ENCODE measurements at regions not wholly inside any gene's neighbourhood (a gene's known extent, or its start where the extent isn't known, plus 50 kb on each side); places are given as distances from the start of the nearest gene placed in this dataset.
"Not testable (repeated sequence)": the region's sequence is repeated elsewhere in the genome, so short reads cannot be mapped to it uniquely, and the experiment has no call there.

DNA sequence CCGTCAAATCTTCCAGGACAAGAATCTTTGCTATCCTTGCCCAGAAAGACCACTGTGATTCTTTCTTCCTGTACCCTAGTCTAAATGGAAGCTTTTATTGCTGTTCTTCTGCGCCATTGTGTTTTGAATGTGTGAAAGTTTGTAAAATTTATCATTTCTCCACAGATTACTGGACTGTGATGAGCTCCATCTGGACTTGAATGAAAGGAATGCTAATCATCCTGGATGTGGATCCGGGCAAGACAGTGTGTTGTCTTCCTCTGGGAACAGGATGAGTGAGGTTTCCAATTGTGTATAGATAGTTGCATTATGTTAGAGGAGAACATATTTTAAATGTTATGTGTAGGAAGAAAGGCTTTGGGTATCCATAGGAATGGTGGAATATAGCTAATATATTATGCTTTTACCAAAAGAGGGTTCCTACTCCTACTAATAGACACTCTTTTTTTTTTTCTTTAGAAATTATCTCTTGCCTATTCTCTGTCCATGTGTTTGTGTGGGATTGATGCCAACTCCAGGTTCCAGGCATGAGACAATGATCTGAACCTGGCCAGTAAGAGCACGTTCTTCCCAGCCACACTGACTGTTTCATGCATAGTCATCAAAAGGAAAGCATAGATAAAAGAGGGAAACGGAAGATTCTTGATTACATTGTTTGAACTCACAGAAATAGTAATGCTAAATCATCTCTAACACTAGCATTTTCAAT is 803.6 kb upstream of the ADGRL3 start:
- no peak for DNase-seq

DNA sequence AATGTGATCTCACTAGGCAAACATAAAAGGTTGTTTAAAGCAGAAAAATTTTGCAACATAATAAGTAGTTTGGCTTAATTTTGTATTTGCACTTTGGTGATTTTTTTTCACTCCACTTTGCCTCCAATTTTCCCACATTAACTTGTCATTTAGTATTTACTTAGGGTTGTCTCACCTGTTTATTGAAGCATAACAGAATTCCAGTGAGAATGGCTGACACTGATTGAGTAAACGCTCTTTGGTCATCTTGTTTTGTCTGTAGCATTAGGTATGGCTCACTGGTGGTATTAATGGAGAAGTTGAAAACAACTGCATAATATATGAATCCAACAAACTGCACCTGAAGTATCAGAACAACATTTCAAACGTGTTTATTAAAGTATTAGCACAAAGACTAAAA is 799.5 kb upstream of the ADGRL3 start:
- DNase-seq = no peak

DNA sequence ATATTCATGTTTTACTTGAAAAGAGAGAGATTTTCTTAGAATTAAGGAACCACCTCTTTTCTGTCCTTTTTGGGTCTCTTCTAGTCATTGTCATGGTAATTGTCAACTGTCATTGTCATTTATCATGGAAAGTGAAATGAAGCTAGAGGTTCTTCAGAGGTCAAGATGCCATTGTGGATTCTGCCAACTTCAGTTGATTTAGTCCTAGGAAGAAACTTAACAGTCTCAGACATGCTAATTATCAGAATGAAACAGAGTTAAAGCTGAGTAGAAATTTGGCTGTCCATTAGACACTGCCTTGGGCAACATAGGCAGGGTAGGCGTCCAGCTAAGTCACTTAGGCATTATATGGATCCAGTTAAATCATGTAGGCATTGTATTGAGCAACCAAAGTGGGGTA is 796.1 kb upstream of the ADGRL3 start:
- no peak for DNase-seq

DNA sequence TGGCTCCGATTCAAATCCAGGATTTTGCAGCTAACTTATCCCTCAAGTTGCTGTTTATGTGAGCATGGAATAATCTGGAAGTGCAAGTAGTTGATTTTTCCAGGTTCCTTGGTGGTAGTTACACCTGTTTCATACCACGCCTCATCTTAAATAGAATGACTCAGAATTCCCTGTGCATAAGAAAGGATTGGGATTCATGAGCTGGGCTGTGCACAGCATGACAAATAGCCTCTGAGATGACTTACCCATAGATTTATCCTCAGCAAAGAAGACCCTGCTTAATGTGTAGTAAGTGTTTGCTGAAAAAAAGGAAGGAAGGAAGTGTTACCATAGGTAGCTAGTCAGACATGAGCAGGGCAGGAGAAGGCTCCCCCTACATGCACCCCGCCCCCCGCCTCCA is 777.7 kb upstream of the ADGRL3 start:
- DNase-seq = no peak

DNA sequence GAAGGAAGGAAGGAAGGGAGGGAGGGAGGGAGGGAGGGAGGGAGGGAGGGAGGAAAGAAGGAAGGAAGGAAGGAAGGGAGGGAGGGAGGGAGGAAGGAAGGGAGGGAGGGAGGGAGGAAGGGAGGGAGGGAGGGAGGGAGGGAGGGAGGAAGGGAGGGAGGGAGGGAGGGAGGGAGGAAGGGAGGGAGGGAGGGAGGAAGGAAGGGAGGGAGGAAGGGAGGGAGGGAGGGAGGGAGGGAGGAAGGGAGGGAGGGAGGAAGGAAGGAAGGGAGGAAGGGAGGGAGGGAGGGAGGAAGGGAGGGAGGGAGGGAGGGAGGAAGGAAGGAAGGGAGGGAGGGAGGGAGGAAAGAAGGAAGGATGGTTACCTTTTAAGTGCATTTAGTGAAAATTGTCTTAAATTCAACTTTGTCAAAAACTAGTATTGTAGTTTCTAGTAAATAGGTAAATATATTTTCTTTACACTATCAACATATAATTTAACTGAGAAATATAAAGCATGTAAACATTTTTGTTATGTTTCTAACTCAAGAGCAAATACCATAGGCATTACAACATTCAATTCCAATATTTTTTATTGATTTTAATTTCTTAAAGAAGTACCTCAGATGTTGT is 776.4 kb upstream of the ADGRL3 start:
- not testable (repeated sequence) for DNase-seq

DNA sequence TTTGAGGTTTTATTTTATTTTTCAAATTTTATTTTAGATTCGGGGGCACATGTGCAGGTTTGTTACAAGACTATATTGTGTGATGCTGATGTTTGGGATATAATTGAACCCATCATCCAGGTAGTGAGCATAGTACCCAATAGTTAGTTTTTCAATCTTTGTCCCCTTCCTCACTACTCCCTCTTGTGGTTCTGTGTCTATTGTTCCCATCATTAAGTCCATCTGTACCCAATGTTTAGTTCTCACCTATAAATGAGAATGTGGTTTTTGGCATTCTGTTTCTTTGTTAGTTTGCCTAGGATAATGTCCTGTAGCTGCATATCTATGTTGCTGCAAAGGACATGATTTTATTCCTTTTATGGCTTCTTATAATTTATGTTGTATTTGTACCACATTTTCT is 767.2 kb upstream of the ADGRL3 start:
- DNase-seq = no peak

DNA sequence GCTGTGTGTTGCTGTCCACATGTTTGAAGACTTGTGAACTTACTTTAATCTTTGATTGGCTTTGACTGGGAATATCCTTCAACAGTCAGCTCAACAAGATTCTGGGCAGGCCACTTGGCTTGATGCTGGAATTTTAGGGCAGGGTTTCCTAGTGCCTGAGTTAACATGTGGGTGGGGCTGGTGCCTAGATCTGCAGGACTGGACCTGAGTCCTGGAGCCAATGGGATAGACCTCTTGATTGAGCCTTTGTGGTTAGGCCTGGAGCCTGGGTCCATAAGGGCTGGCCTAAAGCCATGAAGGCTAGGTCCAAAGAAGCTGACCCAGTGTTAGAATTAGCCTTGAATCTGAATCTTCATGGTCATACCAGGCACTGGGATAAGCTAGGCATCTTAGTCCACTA is 757.1 kb upstream of the ADGRL3 start:
- DNase-seq = no peak

DNA sequence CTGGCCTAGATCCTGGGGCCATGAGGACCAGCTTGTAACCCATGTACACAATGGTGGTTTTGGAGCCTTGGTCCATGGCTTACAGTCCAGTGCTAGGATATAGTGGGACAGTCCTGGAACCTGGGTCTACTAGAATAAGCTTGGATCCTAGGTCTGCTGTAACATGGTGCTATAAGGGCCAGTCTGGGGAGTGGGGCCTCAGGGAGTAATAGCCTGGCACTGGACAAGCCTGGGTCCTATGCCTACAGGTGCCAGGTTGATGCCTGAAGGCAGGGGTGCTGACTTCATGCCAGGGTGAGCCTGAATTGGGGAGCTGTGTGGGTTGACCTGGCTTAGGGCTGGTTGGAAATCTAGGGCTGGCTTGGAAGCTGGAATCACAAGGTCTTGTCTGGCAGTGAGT is 756.3 kb upstream of the ADGRL3 start:
- no peak for DNase-seq

DNA sequence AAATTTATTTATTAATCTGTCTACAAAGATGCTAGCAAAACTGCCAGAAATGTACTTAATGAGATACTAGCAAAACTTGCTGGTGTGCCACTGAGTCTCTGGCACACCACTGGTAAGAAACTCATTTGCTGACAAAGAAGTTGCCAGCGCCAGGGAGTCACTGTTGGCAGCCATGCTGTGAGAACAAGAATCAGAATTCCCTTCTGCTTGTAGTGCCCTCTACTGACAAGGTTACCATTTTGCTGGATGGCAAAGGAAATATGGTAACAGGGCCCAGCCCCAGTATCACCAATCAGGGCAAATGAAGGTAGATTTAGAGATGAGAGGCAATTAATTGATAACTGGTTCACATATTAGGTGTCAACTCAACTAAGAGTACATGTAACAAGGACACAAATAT is 750.1 kb upstream of the ADGRL3 start:
- DNase-seq = no peak

DNA sequence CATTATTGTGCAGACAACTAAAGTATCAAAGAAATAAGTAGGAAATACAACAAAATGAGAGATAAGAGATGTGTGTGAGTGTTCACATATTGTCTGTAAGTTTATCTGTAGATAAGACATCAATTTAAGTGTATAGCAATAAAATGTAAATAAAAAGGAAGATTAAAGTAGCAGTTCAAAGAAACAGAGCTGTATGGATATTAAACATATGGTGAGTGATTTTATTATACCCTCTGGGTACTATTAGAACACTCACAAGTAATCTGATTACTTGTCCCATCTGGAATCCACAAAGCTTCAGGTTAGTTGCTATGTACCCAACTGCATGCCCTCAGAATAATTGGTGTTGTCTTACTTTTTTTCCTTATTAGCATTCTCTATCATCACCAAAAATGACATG is 747.9 kb upstream of the ADGRL3 start:
- DNase-seq = no peak

DNA sequence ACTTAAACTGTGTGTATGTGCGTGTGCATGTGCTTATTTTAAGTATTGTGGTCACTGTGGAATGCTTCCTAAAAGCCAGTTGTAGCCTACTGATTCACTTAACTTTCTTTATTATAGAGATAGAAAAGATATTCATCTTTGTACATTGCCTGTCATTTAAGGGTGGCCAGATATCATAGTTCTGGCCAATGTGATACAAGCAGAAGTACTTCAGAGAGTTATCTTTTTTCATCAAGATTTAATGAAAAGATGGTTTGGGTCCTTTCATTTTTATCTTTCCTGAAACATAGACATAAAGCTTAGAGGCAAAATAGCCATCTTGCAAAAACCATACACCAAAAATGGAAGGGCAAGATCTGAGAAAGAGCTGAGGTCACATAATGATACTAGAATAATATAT is 744.7 kb upstream of the ADGRL3 start:
- DNase-seq = no peak

DNA sequence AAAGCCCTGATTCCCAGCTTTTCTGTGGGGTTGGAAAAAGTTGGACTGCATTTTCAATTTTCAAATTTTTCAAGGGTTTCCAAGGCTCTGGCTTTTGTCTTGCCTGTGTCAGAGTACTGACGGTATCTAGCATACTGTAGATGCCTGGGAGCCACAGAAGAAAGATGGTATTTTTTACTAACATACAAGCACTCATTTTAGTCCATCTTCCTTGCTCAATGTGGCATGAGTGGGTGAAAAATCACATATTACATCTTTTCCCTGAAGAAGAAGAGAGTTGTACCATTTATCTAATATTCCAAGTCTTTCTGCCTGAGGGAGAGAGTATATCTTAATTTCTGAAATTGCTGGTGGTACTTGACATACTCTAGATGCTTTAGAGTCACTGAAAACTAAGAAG is 738.6 kb upstream of the ADGRL3 start:
- DNase-seq = no peak

DNA sequence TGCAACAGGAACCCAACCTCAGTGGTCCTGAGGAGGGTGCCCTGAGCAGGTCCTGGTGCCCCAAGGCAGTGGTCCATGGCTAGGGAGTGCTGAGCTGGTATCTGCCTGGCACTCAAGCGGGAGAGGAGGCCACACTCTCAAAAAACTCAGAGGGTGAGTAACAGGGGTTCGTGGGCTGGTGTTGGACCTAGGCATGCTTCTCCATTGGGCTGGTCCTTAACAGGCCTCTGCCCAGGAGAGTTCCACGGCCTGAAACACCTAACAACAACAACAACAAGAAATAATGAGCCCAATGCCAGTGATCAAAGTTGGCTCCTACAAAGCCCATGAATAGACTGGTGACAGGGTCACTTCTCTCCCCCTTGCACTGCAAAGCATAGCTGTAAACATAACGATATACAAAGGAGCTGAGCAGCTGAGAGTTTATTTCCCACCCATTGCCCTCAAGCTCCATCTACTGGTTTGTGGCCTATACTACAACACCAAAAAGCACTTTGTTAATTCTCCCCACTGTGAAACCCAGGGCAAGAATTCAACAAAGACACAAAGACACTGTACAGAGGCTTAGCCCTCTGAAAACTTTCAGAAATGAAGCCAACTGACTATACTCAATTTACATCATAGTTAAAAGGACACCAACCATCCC is 736.1 kb upstream of the ADGRL3 start:
- DNase-seq = no peak

DNA sequence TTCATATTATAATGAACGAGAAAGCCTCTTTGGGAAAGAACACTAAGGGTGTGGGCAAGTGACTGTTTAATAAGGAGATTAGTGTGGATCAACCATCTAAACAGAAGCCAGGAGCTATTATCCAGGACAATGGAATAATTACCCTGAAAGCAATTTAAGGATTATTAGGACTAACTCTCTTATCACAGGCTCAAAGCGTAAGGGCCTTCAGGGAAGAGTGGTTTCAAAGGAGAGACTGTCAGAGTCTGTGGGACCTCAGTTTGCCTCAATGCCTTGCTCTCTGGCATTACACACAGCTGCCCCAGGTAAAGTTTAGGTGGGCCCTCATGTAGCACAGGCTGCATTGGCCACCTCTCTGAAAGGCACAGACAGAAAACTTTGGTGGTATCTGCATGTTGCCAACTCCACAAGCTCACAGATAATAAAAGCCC is 717.2 kb upstream of the ADGRL3 start:
- DNase-seq = no peak

DNA sequence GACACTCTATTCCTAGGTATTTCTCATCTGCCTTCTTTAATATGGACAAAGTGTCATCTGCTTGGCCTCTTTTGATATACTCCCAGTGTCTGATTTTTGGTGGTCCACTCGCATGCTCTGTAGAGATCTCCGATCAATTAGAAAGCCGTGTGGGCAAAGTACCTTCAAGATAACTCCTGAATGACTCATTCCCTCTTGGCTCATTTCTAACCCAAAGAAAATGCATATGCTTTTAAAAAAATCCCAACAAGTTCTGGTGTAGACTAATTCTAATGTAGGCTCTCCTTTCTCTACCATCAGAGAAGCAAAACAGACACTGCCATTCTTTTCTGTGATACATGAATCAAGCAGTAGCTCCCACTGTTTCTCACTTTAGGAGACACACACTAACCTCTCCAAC is 714.9 kb upstream of the ADGRL3 start:
- no peak for DNase-seq

DNA sequence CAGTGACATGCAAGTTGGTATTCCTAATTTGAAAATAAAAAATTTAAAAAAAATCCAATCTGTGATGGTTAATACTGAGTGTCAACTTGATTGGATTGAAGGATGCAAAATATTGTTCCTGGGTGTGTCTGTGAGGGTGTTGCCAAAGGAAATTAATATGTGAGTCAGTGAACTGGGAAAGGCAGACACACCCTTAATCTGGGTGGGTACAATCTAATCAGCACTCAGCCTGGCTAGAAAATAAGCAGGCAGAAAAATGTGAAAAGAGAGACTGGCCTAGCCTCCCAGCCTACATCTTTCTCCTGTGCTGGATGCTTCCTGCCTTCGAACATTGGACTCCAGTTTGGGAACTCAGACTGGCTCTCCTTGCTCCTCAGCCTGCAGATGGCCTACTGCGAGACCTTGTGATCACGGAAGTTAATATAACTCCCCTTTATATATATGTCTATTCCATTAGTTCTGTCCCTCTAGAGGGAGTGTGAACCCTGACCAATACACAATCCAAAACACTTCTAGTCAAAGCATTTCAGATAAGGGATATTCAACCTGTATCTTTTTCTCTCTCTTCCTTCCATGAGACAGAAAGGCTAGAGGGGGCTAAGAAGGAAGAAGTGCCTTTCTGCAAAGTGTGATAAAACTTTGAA is 712.9 kb upstream of the ADGRL3 start:
- DNase-seq = not testable (repeated sequence)

DNA sequence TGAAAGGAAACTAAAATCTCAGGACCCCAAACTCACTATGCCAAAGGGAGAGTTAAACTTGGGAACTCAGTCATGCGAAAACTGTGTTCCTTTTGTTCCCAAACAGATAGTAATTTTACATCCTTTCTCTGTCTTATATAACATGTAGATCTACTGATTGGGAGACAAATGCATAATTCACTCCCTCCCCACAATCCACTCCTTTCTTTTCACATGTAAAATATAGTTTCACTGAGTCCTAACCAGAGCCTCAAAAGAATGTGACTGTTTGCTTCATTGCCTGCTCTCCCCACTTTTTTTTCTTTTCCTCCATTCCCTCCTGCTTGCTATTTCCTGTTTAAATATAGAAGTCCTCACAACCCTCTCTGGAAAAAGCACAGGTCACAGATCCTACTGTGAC is 699.3 kb upstream of the ADGRL3 start:
- DNase-seq = no peak

DNA sequence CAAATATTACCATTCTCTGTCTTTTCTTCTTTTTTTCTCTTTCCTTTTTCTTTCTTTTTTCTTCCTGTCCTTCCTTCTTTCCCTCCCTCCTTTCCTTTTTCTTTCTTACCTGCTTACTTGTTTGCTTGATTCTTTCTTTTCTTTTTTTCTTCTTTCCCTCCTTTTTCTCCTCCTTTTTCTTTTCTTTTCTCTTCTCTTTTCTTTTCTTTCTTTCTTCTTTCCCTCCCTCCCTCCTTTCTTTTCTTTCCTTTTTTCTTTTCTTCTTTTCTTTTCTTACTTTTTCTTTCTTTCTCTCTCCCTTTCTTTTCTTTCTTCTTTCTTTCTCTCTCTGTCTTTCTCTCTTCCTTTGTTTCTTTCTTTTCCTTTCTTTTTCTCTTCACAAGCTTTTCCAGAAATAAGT is 697.4 kb upstream of the ADGRL3 start:
- no peak for DNase-seq

DNA sequence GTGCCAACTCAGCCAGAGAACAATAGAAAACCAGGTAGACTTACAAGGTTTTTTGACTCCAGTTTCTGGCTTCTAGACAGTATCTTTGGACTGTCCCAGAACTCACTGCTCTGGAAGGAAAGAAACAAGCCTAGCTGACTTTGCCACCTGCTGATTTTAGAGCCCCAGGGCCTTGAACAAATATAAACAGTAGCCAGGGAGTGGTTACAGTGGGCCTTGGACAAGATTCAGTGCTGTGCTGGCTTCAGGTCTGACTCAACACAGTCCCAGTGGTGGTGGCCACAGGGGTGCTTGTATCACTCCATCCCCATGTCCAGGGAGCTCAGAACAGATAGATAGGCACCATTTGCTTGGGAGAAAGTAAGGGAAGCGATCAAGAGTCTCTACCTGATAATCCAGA is 694.1 kb upstream of the ADGRL3 start:
- no peak for DNase-seq

DNA sequence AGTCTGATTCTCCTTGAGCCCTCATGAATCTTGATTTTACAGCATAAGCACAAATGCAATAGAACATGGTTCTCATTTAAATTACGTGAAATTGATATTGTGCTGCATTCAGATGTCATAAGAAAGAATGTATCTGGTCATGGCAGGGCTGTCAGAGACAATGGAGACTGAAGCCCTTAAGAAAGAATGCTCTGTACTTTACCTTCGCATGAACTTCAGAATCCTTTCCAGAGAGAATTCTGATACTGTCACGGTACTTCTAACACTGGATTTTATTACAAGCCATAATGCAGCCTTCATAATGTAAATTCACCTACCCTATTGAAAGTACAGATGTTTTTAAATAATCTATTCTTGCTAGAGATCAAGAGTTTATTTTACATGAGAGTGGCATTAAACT is 677.9 kb upstream of the ADGRL3 start:
- no peak for DNase-seq

DNA sequence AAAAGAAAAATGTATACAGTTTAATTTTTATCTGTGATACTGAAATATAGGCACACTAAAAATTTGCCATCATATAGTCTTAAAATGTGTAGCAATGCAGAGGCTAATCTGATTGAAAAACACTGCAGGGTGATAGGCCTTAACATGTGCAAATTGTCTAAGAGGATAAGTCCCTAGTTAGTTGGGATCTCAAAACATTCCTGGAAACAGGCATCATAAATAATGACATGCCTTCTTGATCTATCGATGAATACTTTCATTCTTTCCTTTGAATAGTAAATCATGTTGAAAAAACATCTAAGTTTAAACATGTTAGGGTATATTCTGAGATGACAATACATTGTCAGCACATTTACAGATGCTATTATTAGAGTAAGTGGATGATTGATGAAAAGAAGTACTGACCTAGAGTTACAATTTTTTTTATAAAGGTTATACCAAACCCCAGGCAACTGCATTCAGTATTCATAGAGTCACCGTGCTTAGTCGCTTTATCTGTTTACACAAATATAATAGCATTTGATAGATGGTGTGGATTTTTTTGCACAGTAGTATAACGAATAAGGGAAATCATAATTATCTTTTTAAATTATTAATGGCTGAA is 668.2 kb upstream of the ADGRL3 start:
- no peak for DNase-seq

DNA sequence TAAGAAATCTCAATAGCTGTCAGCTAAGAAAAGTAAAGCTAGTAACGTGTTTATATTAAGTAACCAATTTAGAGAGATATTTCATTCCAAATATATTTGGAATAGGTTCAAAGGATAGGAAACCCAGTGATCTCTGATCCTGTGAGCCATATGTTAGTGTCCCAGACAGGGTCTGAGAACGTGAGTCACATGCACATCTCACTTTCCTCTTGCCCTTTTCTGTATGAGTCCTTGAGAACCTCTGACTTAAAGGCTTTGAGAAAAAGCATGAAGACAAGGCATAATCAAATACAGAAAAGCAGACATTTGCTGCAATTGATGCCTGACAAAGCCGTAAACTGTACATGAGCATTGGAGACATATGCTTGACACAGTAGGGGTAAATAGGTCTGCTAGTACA is 655.1 kb upstream of the ADGRL3 start:
- no peak for DNase-seq

DNA sequence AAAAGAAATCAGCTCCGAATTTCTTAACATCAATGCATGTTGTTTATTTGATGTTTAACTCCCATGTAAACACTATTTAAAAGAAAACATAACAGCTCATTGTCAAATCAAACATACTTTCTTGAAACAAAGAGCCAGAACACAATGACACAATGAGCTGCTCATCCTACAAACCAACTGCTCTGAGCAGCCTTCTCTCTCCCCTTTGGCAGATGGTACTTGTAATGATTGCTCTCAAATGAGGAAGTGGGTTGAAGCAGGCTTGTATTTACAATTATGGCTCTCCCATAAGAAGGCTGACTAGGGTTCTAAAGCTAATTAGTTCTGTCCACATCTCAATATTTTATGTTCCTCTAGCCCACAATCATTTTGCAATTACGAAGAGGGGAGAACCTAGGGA is 637.8 kb upstream of the ADGRL3 start:
- DNase-seq = no peak

DNA sequence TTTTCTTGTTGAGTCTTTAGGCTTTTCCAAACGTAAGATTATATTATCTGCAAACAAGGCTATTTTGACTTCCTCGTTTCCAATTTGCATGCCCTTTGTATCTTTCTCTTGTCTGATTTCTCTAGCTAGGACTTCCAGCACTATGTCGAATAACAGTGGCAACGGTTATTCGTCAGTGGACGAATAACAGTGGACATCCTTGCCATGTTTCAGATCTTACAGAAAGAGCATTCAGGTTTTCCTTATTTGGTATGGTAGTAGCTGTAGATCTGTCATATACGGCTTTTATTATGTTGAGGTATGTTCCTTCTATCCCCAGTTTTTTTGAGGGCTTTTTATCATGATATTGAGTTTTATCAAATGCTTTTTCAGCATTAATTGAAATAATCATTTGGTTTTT is 634.6 kb upstream of the ADGRL3 start:
- no peak for DNase-seq
